ENCODE measurements at regions not wholly inside any gene's neighbourhood (a gene's known extent, or its start where the extent isn't known, plus 50 kb on each side); places are given as distances from the start of the nearest gene placed in this dataset.
"Not testable (repeated sequence)": the region's sequence is repeated elsewhere in the genome, so short reads cannot be mapped to it uniquely, and the experiment has no call there.

GRCh38 chr3:16075647-16076046 is 98.8 kb upstream of the GALNT15 start:
- in situ Hi-C loops (cut with HindIII; ENCODE audit: low sequenced_read_pairs), result no loop called here
- no peak for DNase-seq (ENCODE audit: low read depth)
- no peak overlapping the region for H3K4me3 ChIP-seq (ENCODE audit: low read depth, low read length)
- no peak for TF ChIP-seq CTCF (IDR thresholded peaks at IDR 0.05; ENCODE audit: low read depth, low read length, missing control alignments)

- in situ Hi-C loops (cut with HindIII; ENCODE audit: low sequenced_read_pairs), result no loop called here
- H3K4me3 ChIP-seq (ENCODE audit: low read depth, low read length), result no peak overlapping the region
- no peak for DNase-seq (ENCODE audit: low read depth)
- TF ChIP-seq CTCF (IDR thresholded peaks at IDR 0.05; ENCODE audit: low read depth, low read length, missing control alignments), result no peak
These were observed 97.9 kb upstream of the GALNT15 start for GRCh38 chr3:16076564-16076963.

DNA sequence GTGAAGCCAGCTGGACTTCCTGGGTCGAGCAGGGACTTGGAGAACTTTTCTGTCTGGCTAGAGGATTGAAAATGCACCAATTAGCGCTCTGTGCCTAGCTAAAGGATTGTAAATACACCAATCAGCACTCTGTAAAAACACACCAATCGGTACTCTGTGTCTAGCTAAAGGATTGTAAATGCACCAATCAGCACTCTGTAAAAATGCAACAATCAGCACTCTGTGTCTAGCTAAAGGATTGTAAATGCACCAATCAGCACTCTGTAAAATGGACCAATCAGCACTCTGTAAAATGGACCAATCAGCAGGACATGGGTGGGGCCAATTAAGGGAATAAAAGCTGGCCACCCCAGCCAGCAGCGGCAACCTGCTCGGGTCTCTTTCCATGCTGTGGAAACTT is 97.3 kb upstream of the GALNT15 start:
- in situ Hi-C loops (cut with HindIII; ENCODE audit: low sequenced_read_pairs); DNase-seq (ENCODE audit: low read depth); H3K4me3 ChIP-seq (ENCODE audit: low read depth, low read length): not testable (repeated sequence)

DNA sequence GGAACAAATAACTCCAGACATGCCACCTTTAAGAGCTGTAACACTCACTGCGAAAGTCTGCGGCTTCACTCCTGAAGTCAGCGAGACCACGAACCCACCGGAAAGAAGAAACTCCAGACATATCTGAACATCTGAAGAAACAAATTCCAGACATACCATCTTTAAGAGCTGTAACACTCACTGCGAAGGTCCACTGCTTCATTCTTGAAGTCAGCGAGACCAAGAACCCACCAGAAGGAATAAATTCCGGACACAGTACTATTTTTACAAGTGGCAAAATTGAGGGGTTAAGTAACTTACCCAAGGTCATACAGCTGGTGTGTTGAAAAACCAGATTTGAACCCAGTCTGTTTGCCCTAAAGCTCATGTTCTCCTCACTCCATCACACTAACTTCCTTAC is 96.8 kb upstream of the GALNT15 start:
- in situ Hi-C loops (cut with HindIII; ENCODE audit: low sequenced_read_pairs); DNase-seq (ENCODE audit: low read depth); H3K4me3 ChIP-seq (ENCODE audit: low read depth, low read length): not testable (repeated sequence)

- no peak for TF ChIP-seq CTCF (IDR thresholded peaks at IDR 0.05; ENCODE audit: low read depth, low read length, missing control alignments)
- no peak overlapping the region for H3K4me3 ChIP-seq (ENCODE audit: low read depth, low read length)
- DNase-seq (ENCODE audit: low read depth), result peak; percentile 89
- in situ Hi-C loops (cut with HindIII; ENCODE audit: low sequenced_read_pairs), result no loop called here
These were observed 95.0 kb upstream of the GALNT15 start for GRCh38 chr3:16079519-16079918.

GRCh38 chr3:16081661-16082060 is 92.8 kb upstream of the GALNT15 start:
- no peak for DNase-seq (ENCODE audit: low read depth)
- in situ Hi-C loops (cut with HindIII; ENCODE audit: low sequenced_read_pairs), result no loop called here
- H3K4me3 ChIP-seq (ENCODE audit: low read depth, low read length), result no peak overlapping the region
- no peak for TF ChIP-seq CTCF (IDR thresholded peaks at IDR 0.05; ENCODE audit: low read depth, low read length, missing control alignments)

- no peak for TF ChIP-seq CTCF (IDR thresholded peaks at IDR 0.05; ENCODE audit: low read depth, low read length, missing control alignments)
- in situ Hi-C loops (cut with HindIII; ENCODE audit: low sequenced_read_pairs), result no loop called here
- no peak overlapping the region for H3K4me3 ChIP-seq (ENCODE audit: low read depth, low read length)
- no peak for DNase-seq (ENCODE audit: low read depth)
These were observed 89.6 kb upstream of the GALNT15 start for GRCh38 chr3:16084887-16085286.

- no peak for TF ChIP-seq CTCF (IDR thresholded peaks at IDR 0.05; ENCODE audit: low read depth, low read length, missing control alignments)
- DNase-seq (ENCODE audit: low read depth), result no peak
- no peak overlapping the region for H3K4me3 ChIP-seq (ENCODE audit: low read depth, low read length)
- in situ Hi-C loops (cut with HindIII; ENCODE audit: low sequenced_read_pairs), result no loop called here
These were observed 89.1 kb upstream of the GALNT15 start for GRCh38 chr3:16085410-16085809.
